GM18951 (cell line): ENCODE measurements at regions not wholly inside any gene's neighbourhood (a gene's known extent, or its start where the extent isn't known, plus 50 kb on each side); places are given as distances from the start of the nearest gene placed in this dataset.

ENCODE experiments used
- POLR2A ChIP-seq: IDR thresholded peaks from 4 replicates; pipeline ENCODE4 v1.6.1; 2011; ENCODE audit warnings: mild to moderate bottlenecking; ENCODE audit not compliant: insufficient read length, insufficient read depth; ENCODE audit errors: extremely low read depth
- in situ Hi-C: fragments of 300-500 bp; cut with MboI; formaldehyde crosslinking; loops from one replicate; pipeline ENCODE4 v1.12.0; 2022; ENCODE audit warnings: low sequenced_read_pairs, mixed read lengths, inconsistent platforms; ENCODE audit not compliant: unreplicated experiment

GRCh38 chr2:195606179-195606578 is 50.8 kb upstream of the SLC39A10 start:
- TF ChIP-seq POLR2A, result no peak

GRCh38 chr2:195604706-195605105 is 52.3 kb upstream of the SLC39A10 start:
- no peak for TF ChIP-seq POLR2A
- in situ Hi-C loops, result no loop called here

More at GRCh38 chr2:195606179-195606578, 50.8 kb upstream of the SLC39A10 start:
- in situ Hi-C loops, result no loop called here

GRCh38 chr2:195603998-195604397 is 53.0 kb upstream of the SLC39A10 start:
- in situ Hi-C loops, result no loop called here
- no peak for TF ChIP-seq POLR2A

- in situ Hi-C loops, result no loop called here
- no peak for TF ChIP-seq POLR2A
Observed at GRCh38 chr2:195603408-195603807, 53.6 kb upstream of the SLC39A10 start.

GRCh38 chr2:195602687-195603086 is 54.3 kb upstream of the SLC39A10 start:
- in situ Hi-C loops, result no loop called here

GRCh38 chr2:195601361-195601760 is 55.7 kb upstream of the SLC39A10 start:
- no peak for TF ChIP-seq POLR2A
- in situ Hi-C loops, result no loop called here

More at GRCh38 chr2:195602687-195603086, 54.3 kb upstream of the SLC39A10 start:
- no peak for TF ChIP-seq POLR2A

- no peak for TF ChIP-seq POLR2A
- in situ Hi-C loops, result no loop called here
Observed at GRCh38 chr2:195600778-195601177, 56.2 kb upstream of the SLC39A10 start.

GRCh38 chr2:195596840-195597239 is 60.2 kb upstream of the SLC39A10 start:
- TF ChIP-seq POLR2A, result no peak
- in situ Hi-C loops, result no loop called here

GRCh38 chr2:195595825-195596224 is 61.2 kb upstream of the SLC39A10 start:
- TF ChIP-seq POLR2A, result no peak
- in situ Hi-C loops, result no loop called here

- in situ Hi-C loops, result no loop called here
- no peak for TF ChIP-seq POLR2A
Observed at GRCh38 chr2:195594919-195595694, 61.9 kb upstream of the SLC39A10 start.

GRCh38 chr2:195594248-195594647 is 62.8 kb upstream of the SLC39A10 start:
- TF ChIP-seq POLR2A, result no peak

GRCh38 chr2:195592105-195592504 is 64.9 kb upstream of the SLC39A10 start:
- TF ChIP-seq POLR2A, result no peak
- in situ Hi-C loops, result no loop called here

More at GRCh38 chr2:195594248-195594647, 62.8 kb upstream of the SLC39A10 start:
- in situ Hi-C loops, result no loop called here

GRCh38 chr2:195590861-195591205 is 66.2 kb upstream of the SLC39A10 start:
- TF ChIP-seq POLR2A, result no peak
- in situ Hi-C loops, result no loop called here

- in situ Hi-C loops, result no loop called here
- TF ChIP-seq POLR2A, result no peak
Observed at GRCh38 chr2:195590199-195590860, 66.7 kb upstream of the SLC39A10 start.
